HepG2 (cell line): ENCODE measurements at regions not wholly inside any gene's neighbourhood (a gene's known extent, or its start where the extent isn't known, plus 50 kb on each side); places are given as distances from the start of the nearest gene placed in this dataset.

Experiments used
- CEBPZ ChIP-seq: IDR thresholded peaks from 2 replicates; pipeline ENCODE4 v1.6.1; 2012; ENCODE audit warnings: low read length, improper control_type of control experiment
- CHCHD3 ChIP-seq: sonication (generic); formaldehyde crosslinking; IDR thresholded peaks from 2 replicates; pipeline ENCODE4 v1.8.0; 2022; ENCODE audit warnings: mild to moderate bottlenecking, missing genetic modification reagents, moderate library complexity
- DMTF1 ChIP-seq: sonication (generic); formaldehyde crosslinking; IDR thresholded peaks from 2 replicates; pipeline ENCODE4 v1.4.0; 2020; ENCODE audit warnings: mild to moderate bottlenecking, missing genetic modification reagents
- ETV6 ChIP-seq: sonication (generic); formaldehyde crosslinking; conservative IDR thresholded peaks from 2 replicates; pipeline ENCODE4 v1.4.0; 2020; ENCODE audit warnings: missing genetic modification reagents
- FOXA1 ChIP-seq, 2 experiments: fragments of 450-650 bp in 1 of 2; sonication (generic) in 1 of 2; formaldehyde crosslinking in 1 of 2; IDR thresholded peaks; 2 replicates each; pipeline versions ENCODE4 v1.4.0 to v1.6.1; 2016 to 2020; ENCODE audit warnings: missing genetic modification reagents in 1 of 2
- FOXM1 ChIP-seq: sonication (generic); formaldehyde crosslinking; IDR thresholded peaks from 2 replicates; pipeline ENCODE4 v1.5.0; 2020; ENCODE audit warnings: missing genetic modification reagents
- JARID2 ChIP-seq: sonication (generic); formaldehyde crosslinking; IDR thresholded peaks from 2 replicates; pipeline ENCODE4 v1.8.1; 2023; ENCODE audit warnings: missing genetic modification reagents, inconsistent platforms; ENCODE audit not compliant: insufficient replicate concordance
- MAX ChIP-seq: IDR thresholded peaks from 2 replicates; pipeline ENCODE4 v1.6.1; 2012; ENCODE audit warnings: inconsistent platforms
- POLR2A ChIP-seq, 2 experiments: IDR thresholded peaks; 2 replicates each; pipeline ENCODE4 v1.6.1; 2011; ENCODE audit warnings: low read depth in 2 of 2, low read length in 2 of 2, mild to moderate bottlenecking in 1 of 2, moderate library complexity in 1 of 2; ENCODE audit not compliant: insufficient read depth in 1 of 2
- TBL1XR1 ChIP-seq: fragments of 150-350 bp; IDR thresholded peaks from 2 replicates; pipeline ENCODE4 v1.6.1; 2014; ENCODE audit warnings: borderline replicate concordance, low read length; ENCODE audit not compliant: partially characterized antibody
- ZFP36L1 ChIP-seq: sonication (generic); formaldehyde crosslinking; IDR thresholded peaks from 2 replicates; pipeline ENCODE4 v1.8.0; 2022; ENCODE audit warnings: mild to moderate bottlenecking, missing genetic modification reagents, moderate library complexity
- ZFP41 ChIP-seq: sonication (generic); formaldehyde crosslinking; IDR thresholded peaks from 2 replicates; pipeline ENCODE4 v1.4.0; 2020; ENCODE audit warnings: mild to moderate bottlenecking, missing genetic modification reagents, borderline replicate concordance
- ZNF496 ChIP-seq: sonication (generic); formaldehyde crosslinking; IDR thresholded peaks from 2 replicates; pipeline ENCODE4 v1.8.1; 2023; ENCODE audit warnings: mild to moderate bottlenecking, moderate library complexity, missing genetic modification reagents; ENCODE audit not compliant: insufficient replicate concordance
- TF ChIP-seq, protein P1 (sequence below): IDR thresholded peaks from 2 replicates; pipeline ENCODE4 v1.6.1; 2016; ENCODE audit warnings: low read depth, borderline replicate concordance

GRCh38 chr1:57627612-57628011 lies 203.8 kb upstream of the DAB1 start:
- TF ChIP-seq ETV6 (CRISPR knock-in tag) (no peak), ZFP41 (CRISPR knock-in tag) (no peak), FOXA1 (IDR thresholded peaks at IDR 0.05) (no peak), FOXA1 (CRISPR knock-in tag; IDR thresholded peaks at IDR 0.05) (no peak), ZFP36L1 (CRISPR knock-in tag) (no peak), TBL1XR1 (no peak), CEBPZ (no peak), CHCHD3 (no peak), MAX (no peak), DMTF1 (CRISPR knock-in tag) (no peak), POLR2A (IDR thresholded peaks at IDR 0.05; ENCODE audit: insufficient read depth in 1 of 2, low read depth in 2 of 2, low read length in 2 of 2) (no peak), JARID2 (CRISPR knock-in tag) (no peak), ZNF496 (CRISPR knock-in tag) (no peak), FOXM1 (CRISPR knock-in tag) (no peak)
- TF ChIP-seq, protein P1, sequence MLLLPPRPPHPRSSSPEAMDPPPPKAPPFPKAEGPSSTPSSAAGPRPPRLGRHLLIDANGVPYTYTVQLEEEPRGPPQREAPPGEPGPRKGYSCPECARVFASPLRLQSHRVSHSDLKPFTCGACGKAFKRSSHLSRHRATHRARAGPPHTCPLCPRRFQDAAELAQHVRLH (CRISPR knock-in tag) = no peak
